Uterus (tissue), 3 donors: ENCODE measurements at regions not wholly inside any gene's neighbourhood (a gene's known extent, or its start where the extent isn't known, plus 50 kb on each side); places are given as distances from the start of the nearest gene placed in this dataset.

Experiments
- DNase-seq, 2 donors: peaks; one replicate each; pipeline ENCODE4 v3.0.0-alpha.2; 2019 to 2020
- H3K27ac ChIP-seq, 2 donors: fragments of 200-600 bp; sonication (generic); 1 replicate in 1 of 2; 2 replicates in 1 of 2; pipeline ENCODE4 v1.5.1; 2016 to 2018
- H3K27me3 ChIP-seq, 2 donors: fragments of 200-600 bp; sonication (generic); one replicate each; pipeline ENCODE4 v1.5.1; 2018 to 2019; ENCODE audit warnings: control low read depth in 1 of 2
- H3K36me3 ChIP-seq, 2 donors: fragments of 200-600 bp; sonication (generic); one replicate each; pipeline ENCODE4 v1.5.1; 2019; ENCODE audit warnings: control low read depth in 1 of 2
- H3K4me1 ChIP-seq, 2 donors: fragments of 200-600 bp; sonication (generic); one replicate each; pipeline ENCODE4 v1.5.1; 2018 to 2019; ENCODE audit warnings: control low read depth in 1 of 2
- H3K4me3 ChIP-seq, 2 donors: fragments of 200-600 bp; sonication (generic); 1 replicate in 1 of 2; 2 replicates in 1 of 2; pipeline ENCODE4 v1.5.1; 2018 to 2019; ENCODE audit warnings: mild to moderate bottlenecking in 1 of 2
- H3K9me3 ChIP-seq, 2 donors: fragments of 200-600 bp; sonication (generic); one replicate each; pipeline ENCODE4 v1.5.1; 2019; ENCODE audit warnings: control low read depth in 1 of 2
- CTCF ChIP-seq, 4 experiments: fragments of 200-600 bp in 2 of 4; fragments of 450-650 bp in 2 of 4; sonication (generic) in 2 of 4; IDR thresholded peaks; one replicate each; pipeline ENCODE4 v1.5.1; 2016 to 2019; ENCODE audit warnings: antibody characterized with exemption in 4 of 4, mild to moderate bottlenecking in 2 of 4, moderate library complexity in 1 of 4
- POLR2A ChIP-seq, 2 donors: fragments of 450-650 bp; IDR thresholded peaks; one replicate each; pipeline ENCODE4 v1.6.1; 2016; ENCODE audit warnings: antibody characterized with exemption in 2 of 2, mild to moderate bottlenecking in 1 of 2, moderate library complexity in 1 of 2
- intact Hi-C: fragments of 100-400 bp; cut with DNase I; formaldehyde crosslinking; loops from one replicate; pipeline ENCODE4 v1.15.1; 2023; ENCODE audit warnings: low total_unique reads
- donor health status: DM: yes; HTN: yes; CAD: no.

- Histone ChIP-seq H3K27ac (no peak overlapping the region), H3K9me3 (no peaks in the 10 kb centered on the region), H3K4me1 (no peaks in the 10 kb centered on the region), H3K27me3 (no peaks in the 10 kb centered on the region), H3K4me3 (no peak overlapping the region), H3K36me3 (no peaks in the 10 kb centered on the region)
- no peak for DNase-seq
- TF ChIP-seq POLR2A (IDR thresholded peaks at IDR 0.05) (no peak), CTCF (IDR thresholded peaks at IDR 0.05) (no peak)
- intact Hi-C loops: no loop called here
Observed at GRCh38 chr3:62999791-63000190, 124.6 kb upstream of the CADPS start.

- intact Hi-C loops: no loop called here
- no peaks in the 10 kb centered on the region for H3K27me3 ChIP-seq
- no peaks in the 10 kb centered on the region for H3K36me3 ChIP-seq
- no peaks in the 10 kb centered on the region for H3K4me1 ChIP-seq
- no peak overlapping the region for H3K4me3 ChIP-seq
- no peak for DNase-seq
- H3K27ac ChIP-seq: no peak overlapping the region
- no peak for TF ChIP-seq CTCF (IDR thresholded peaks at IDR 0.05)
- no peak for TF ChIP-seq POLR2A (IDR thresholded peaks at IDR 0.05)
- H3K9me3 ChIP-seq: no peaks in the 10 kb centered on the region
Observed at GRCh38 chr3:63004448-63004847, 129.2 kb upstream of the CADPS start.

- Histone ChIP-seq H3K9me3 (no peaks in the 10 kb centered on the region), H3K36me3 (no peaks in the 10 kb centered on the region), H3K27ac (no peak overlapping the region), H3K4me1 (no peaks in the 10 kb centered on the region), H3K4me3 (no peak overlapping the region), H3K27me3 (no peaks in the 10 kb centered on the region)
- intact Hi-C loops: no loop called here
- DNase-seq: no peak
- TF ChIP-seq CTCF (IDR thresholded peaks at IDR 0.05) (no peak), POLR2A (IDR thresholded peaks at IDR 0.05) (no peak)
Observed at GRCh38 chr3:63015614-63016309, 140.5 kb upstream of the CADPS start.

- Histone ChIP-seq H3K27ac (no peak overlapping the region), H3K9me3 (no peaks in the 10 kb centered on the region), H3K27me3 (no peaks in the 10 kb centered on the region), H3K36me3 (no peaks in the 10 kb centered on the region), H3K4me3 (no peak overlapping the region), H3K4me1 (no peaks in the 10 kb centered on the region)
- TF ChIP-seq CTCF (IDR thresholded peaks at IDR 0.05) (no peak), POLR2A (IDR thresholded peaks at IDR 0.05) (no peak)
- DNase-seq: no peak
- intact Hi-C loops: no loop called here
Observed at GRCh38 chr3:63022114-63022513, 146.9 kb upstream of the CADPS start.

GRCh38 chr3:63026722-63027121 is 151.5 kb upstream of the CADPS start:
- Histone ChIP-seq H3K4me1 (no peaks in the 10 kb centered on the region), H3K36me3 (no peaks in the 10 kb centered on the region), H3K27ac (no peak overlapping the region), H3K27me3 (no peaks in the 10 kb centered on the region), H3K9me3 (no peaks in the 10 kb centered on the region), H3K4me3 (no peak overlapping the region)
- TF ChIP-seq CTCF (IDR thresholded peaks at IDR 0.05) (no peak), POLR2A (IDR thresholded peaks at IDR 0.05) (no peak)
- DNase-seq: no peak
- intact Hi-C loops: no loop called here
